ENCODE measurements at regions not wholly inside any gene's neighbourhood (a gene's known extent, or its start where the extent isn't known, plus 50 kb on each side); places are given as distances from the start of the nearest gene placed in this dataset.

GRCh38 chr5:174305241-174305681 is 259.8 kb downstream of the NSG2 start:
- ATAC-seq, result no peak
- H3K27ac ChIP-seq, result no peak overlapping the region
- H3K4me3 ChIP-seq, result no peak overlapping the region
- 77% methylated on average over 5 of the region's 8 CpGs; no CpG with 5 or more reads in 1 of the 2 donors for WGBS, 2 donors (ENCODE audit: low coverage in 1 of 2)
- H3K36me3 ChIP-seq, result no peaks in the 10 kb centered on the region
- peaks cover 57% of the 10 kb centered on the region for H3K27me3 ChIP-seq
- no peaks in the 10 kb centered on the region for H3K9me3 ChIP-seq
- no peak for TF ChIP-seq POLR2A (IDR thresholded peaks at IDR 0.05)
- no peak for TF ChIP-seq POLR2AphosphoS5 (IDR thresholded peaks at IDR 0.05)
- H3K4me1 ChIP-seq, result no peaks in the 10 kb centered on the region

GRCh38 chr5:174306345-174307030 is 261.0 kb downstream of the NSG2 start:
- ATAC-seq, result no peak
- 70 to 100% methylated on average over 1 to 10 of the region's 11 CpGs for whole genome bisulfite sequencing, 2 donors (ENCODE audit: low coverage in 1 of 2)
- no peak overlapping the region for H3K4me3 ChIP-seq
- H3K4me1 ChIP-seq, result peaks cover 0 to 2% (median 0%) of the 10 kb centered on the region in 3 donors
- peaks cover 63% of the 10 kb centered on the region for H3K27me3 ChIP-seq
- H3K27ac ChIP-seq, result no peak overlapping the region
- no peaks in the 10 kb centered on the region for H3K9me3 ChIP-seq
- TF ChIP-seq POLR2AphosphoS5 (IDR thresholded peaks at IDR 0.05) (no peak), POLR2A (IDR thresholded peaks at IDR 0.05) (no peak), CTCF (IDR thresholded peaks at IDR 0.05) (no peak), EP300 (IDR thresholded peaks at IDR 0.05) (no peak)
- no peaks in the 10 kb centered on the region for H3K36me3 ChIP-seq

GRCh38 chr5:174307031-174307408 is 261.5 kb downstream of the NSG2 start:
- Histone ChIP-seq H3K4me1 (peaks cover 0 to 8% (median 5%) of the 10 kb centered on the region in 3 donors), H3K27me3 (peaks cover 68% of the 10 kb centered on the region), H3K9me3 (no peaks in the 10 kb centered on the region), H3K36me3 (no peaks in the 10 kb centered on the region), H3K27ac (no peak overlapping the region), H3K4me3 (no peak overlapping the region)
- no peak for TF ChIP-seq CTCF (IDR thresholded peaks at IDR 0.05)
- no peak for TF ChIP-seq POLR2AphosphoS5 (IDR thresholded peaks at IDR 0.05)
- no peak for TF ChIP-seq EP300 (IDR thresholded peaks at IDR 0.05)
- TF ChIP-seq POLR2A (IDR thresholded peaks at IDR 0.05), result no peak
- ATAC-seq, result no peak
- 41 to 42% methylated on average over 3 to 5 of the region's 11 CpGs for WGBS, 2 donors (ENCODE audit: low coverage in 1 of 2)

- ATAC-seq, result no peak
- H3K27me3 ChIP-seq, result peaks cover 70% of the 10 kb centered on the region
- H3K9me3 ChIP-seq, result no peaks in the 10 kb centered on the region
- 88 to 94% methylated on average over 3 to 6 of the region's 12 CpGs for WGBS, 2 donors (ENCODE audit: low coverage in 1 of 2)
- H3K36me3 ChIP-seq, result no peaks in the 10 kb centered on the region
- H3K4me1 ChIP-seq, result peaks cover 0 to 13% (median 5%) of the 10 kb centered on the region in 3 donors
- no peak overlapping the region for H3K27ac ChIP-seq
- H3K4me3 ChIP-seq, result no peak overlapping the region
- no peak for TF ChIP-seq CTCF (IDR thresholded peaks at IDR 0.05)
- no peak for TF ChIP-seq EP300 (IDR thresholded peaks at IDR 0.05)
- no peak for TF ChIP-seq POLR2AphosphoS5 (IDR thresholded peaks at IDR 0.05)
- no peak for TF ChIP-seq POLR2A (IDR thresholded peaks at IDR 0.05)
Measured at GRCh38 chr5:174307656-174308271, 262.3 kb downstream of the NSG2 start.

GRCh38 chr5:174309131-174309795 is 263.8 kb downstream of the NSG2 start:
- Histone ChIP-seq H3K4me3 (no peak overlapping the region), H3K27ac (no peak overlapping the region), H3K9me3 (no peaks in the 10 kb centered on the region), H3K27me3 (peaks cover 69% of the 10 kb centered on the region), H3K4me1 (peaks cover 0 to 13% (median 5%) of the 10 kb centered on the region in 3 donors), H3K36me3 (no peaks in the 10 kb centered on the region)
- TF ChIP-seq POLR2A (IDR thresholded peaks at IDR 0.05) (no peak), POLR2AphosphoS5 (IDR thresholded peaks at IDR 0.05) (no peak), EP300 (IDR thresholded peaks at IDR 0.05) (no peak), CTCF (IDR thresholded peaks at IDR 0.05) (no peak)
- ATAC-seq, result no peak
- WGBS, 2 donors (ENCODE audit: low coverage in 1 of 2), result 82 to 100% methylated on average over 3 to 6 of the region's 14 CpGs

Measured in gastroesophageal sphincter (tissue), 4 donors.